H7 (cell line): ENCODE measurements at regions not wholly inside any gene's neighbourhood (a gene's known extent, or its start where the extent isn't known, plus 50 kb on each side); places are given as distances from the start of the nearest gene placed in this dataset.
A peak's percentile ranks its signal among the peaks of the same experiment; 100 is the strongest.

Experiments
- DNase-seq: peaks from one replicate; pipeline ENCODE4 v3.0.0; 2012
- H3K27me3 ChIP-seq: 2 replicates; pipeline ENCODE4 v1.6.0; 2011; ENCODE audit warnings: mild to moderate bottlenecking, low read length; ENCODE audit not compliant: control insufficient read depth, insufficient read depth
- H3K36me3 ChIP-seq: replicated peaks from 2 replicates; pipeline ENCODE4 v1.5.1; 2011; ENCODE audit warnings: low read length; ENCODE audit not compliant: control insufficient read depth, insufficient read depth
- H3K4me3 ChIP-seq: 2 replicates; pipeline ENCODE4 v1.5.1; 2011; ENCODE audit warnings: low read depth, mild to moderate bottlenecking, control low read depth, low read length, moderate library complexity; ENCODE audit not compliant: insufficient read depth

- no peaks in the 10 kb centered on the region for H3K36me3 ChIP-seq
- no peaks in the 10 kb centered on the region for H3K27me3 ChIP-seq
- no peak overlapping the region for H3K4me3 ChIP-seq
- DNase-seq, result peak; percentile 37
Observed at GRCh38 chr4:121277194-121278105, 103.4 kb downstream of the QRFPR start.

- Histone ChIP-seq H3K4me3 (no peak overlapping the region), H3K27me3 (no peaks in the 10 kb centered on the region), H3K36me3 (no peaks in the 10 kb centered on the region)
- DNase-seq, result no peak
Observed at GRCh38 chr4:121273191-121273590, 107.6 kb downstream of the QRFPR start.

GRCh38 chr4:121272526-121272925 is 108.3 kb downstream of the QRFPR start:
- H3K36me3 ChIP-seq, result no peaks in the 10 kb centered on the region
- DNase-seq, result no peak
- H3K27me3 ChIP-seq, result no peaks in the 10 kb centered on the region
- H3K4me3 ChIP-seq, result no peak overlapping the region

- Histone ChIP-seq H3K27me3 (no peaks in the 10 kb centered on the region), H3K4me3 (no peak overlapping the region), H3K36me3 (no peaks in the 10 kb centered on the region)
- no peak for DNase-seq
Observed at GRCh38 chr4:121270389-121270788, 106.3 kb upstream of the TNIP3 start.

GRCh38 chr4:121269001-121269400 is 104.9 kb upstream of the TNIP3 start:
- no peak for DNase-seq
- Histone ChIP-seq H3K27me3 (no peaks in the 10 kb centered on the region), H3K36me3 (no peaks in the 10 kb centered on the region), H3K4me3 (no peak overlapping the region)

GRCh38 chr4:121266982-121267381 is 102.9 kb upstream of the TNIP3 start:
- H3K36me3 ChIP-seq, result no peaks in the 10 kb centered on the region
- DNase-seq, result no peak
- no peak overlapping the region for H3K4me3 ChIP-seq
- no peaks in the 10 kb centered on the region for H3K27me3 ChIP-seq

GRCh38 chr4:121256887-121257466 is 92.9 kb upstream of the TNIP3 start:
- Histone ChIP-seq H3K27me3 (no peaks in the 10 kb centered on the region), H3K36me3 (no peaks in the 10 kb centered on the region), H3K4me3 (no peak overlapping the region)
- DNase-seq, result no peak

- no peak for DNase-seq
- Histone ChIP-seq H3K36me3 (no peaks in the 10 kb centered on the region), H3K4me3 (no peak overlapping the region), H3K27me3 (no peaks in the 10 kb centered on the region)
Observed at GRCh38 chr4:121255986-121256750, 92.0 kb upstream of the TNIP3 start.

- H3K4me3 ChIP-seq, result no peak overlapping the region
- no peak for DNase-seq
- no peaks in the 10 kb centered on the region for H3K27me3 ChIP-seq
- no peaks in the 10 kb centered on the region for H3K36me3 ChIP-seq
Observed at GRCh38 chr4:121253961-121254360, 89.8 kb upstream of the TNIP3 start.

GRCh38 chr4:121252224-121252806 is 88.2 kb upstream of the TNIP3 start:
- no peaks in the 10 kb centered on the region for H3K36me3 ChIP-seq
- DNase-seq, result peak; percentile 62
- H3K4me3 ChIP-seq, result no peak overlapping the region
- H3K27me3 ChIP-seq, result no peaks in the 10 kb centered on the region

GRCh38 chr4:121248747-121249146 is 84.6 kb upstream of the TNIP3 start:
- H3K27me3 ChIP-seq, result no peaks in the 10 kb centered on the region
- H3K36me3 ChIP-seq, result no peaks in the 10 kb centered on the region
- DNase-seq, result no peak
- no peak overlapping the region for H3K4me3 ChIP-seq

GRCh38 chr4:121246698-121247097 is 82.6 kb upstream of the TNIP3 start:
- H3K36me3 ChIP-seq, result no peaks in the 10 kb centered on the region
- no peaks in the 10 kb centered on the region for H3K27me3 ChIP-seq
- no peak overlapping the region for H3K4me3 ChIP-seq
- no peak for DNase-seq

- no peak overlapping the region for H3K4me3 ChIP-seq
- H3K27me3 ChIP-seq, result no peaks in the 10 kb centered on the region
- DNase-seq, result no peak
- H3K36me3 ChIP-seq, result no peaks in the 10 kb centered on the region
Observed at GRCh38 chr4:121243485-121243884, 79.4 kb upstream of the TNIP3 start.

- no peaks in the 10 kb centered on the region for H3K36me3 ChIP-seq
- no peaks in the 10 kb centered on the region for H3K27me3 ChIP-seq
- H3K4me3 ChIP-seq, result no peak overlapping the region
- no peak for DNase-seq
Observed at GRCh38 chr4:121242188-121242750, 78.1 kb upstream of the TNIP3 start.
